H9 (cell line): ENCODE measurements at regions not wholly inside any gene's neighbourhood (a gene's known extent, or its start where the extent isn't known, plus 50 kb on each side); places are given as distances from the start of the nearest gene placed in this dataset.

ENCODE experiments used
- DNase-seq: peaks from one replicate; pipeline ENCODE4 v3.0.0-alpha.2; 2017
- H2AFZ ChIP-seq: one replicate; pipeline ENCODE4 v1.6.1; 2013; ENCODE audit warnings: mild to moderate bottlenecking, low read length, control low read depth, moderate library complexity
- H2AK5ac ChIP-seq: 2 replicates; pipeline ENCODE4 v1.6.1; 2013; ENCODE audit warnings: low read length, control low read depth, mixed read lengths; ENCODE audit not compliant: insufficient read length
- H2BK120ac ChIP-seq: one replicate; pipeline ENCODE4 v1.6.1; 2013; ENCODE audit warnings: low read depth, mild to moderate bottlenecking, low read length, control low read depth, inconsistent platforms; ENCODE audit not compliant: poor library complexity, severe bottlenecking
- H2BK12ac ChIP-seq: 2 replicates; pipeline ENCODE4 v1.6.1; 2013; ENCODE audit warnings: low read length, control low read depth, mixed read lengths, low read depth; ENCODE audit not compliant: insufficient read length
- H2BK15ac ChIP-seq: 2 replicates; pipeline ENCODE4 v1.6.1; 2013; ENCODE audit warnings: low read depth, low read length, control low read depth
- H2BK20ac ChIP-seq: one replicate; pipeline ENCODE4 v1.6.1; 2013; ENCODE audit warnings: low read depth, mild to moderate bottlenecking, low read length, control low read depth, inconsistent platforms; ENCODE audit not compliant: poor library complexity, severe bottlenecking
- H2BK5ac ChIP-seq: 2 replicates; pipeline ENCODE4 v1.6.1; 2013; ENCODE audit warnings: low read length, control low read depth, mixed read lengths; ENCODE audit not compliant: insufficient read length
- H3K14ac ChIP-seq: 2 replicates; pipeline ENCODE4 v1.6.1; 2013; ENCODE audit warnings: low read length, control low read depth; ENCODE audit not compliant: insufficient read depth
- H3K18ac ChIP-seq: 2 replicates; pipeline ENCODE4 v1.6.1; 2013; ENCODE audit warnings: low read depth, mild to moderate bottlenecking, mixed read lengths, low read length, control low read depth; ENCODE audit not compliant: insufficient read length
- H3K23ac ChIP-seq: 2 replicates; pipeline ENCODE4 v1.6.1; 2013; ENCODE audit warnings: low read length, control low read depth, mixed read lengths, low read depth; ENCODE audit not compliant: insufficient read length
- H3K23me2 ChIP-seq: 2 replicates; pipeline ENCODE4 v1.6.1; 2013; ENCODE audit warnings: low read depth, mild to moderate bottlenecking, mixed read lengths, low read length, control low read depth; ENCODE audit not compliant: insufficient read length, poor library complexity, severe bottlenecking
- H3K27ac ChIP-seq: 2 replicates; pipeline ENCODE4 v1.5.1; 2013; ENCODE audit warnings: low read length, control low read depth, mixed read lengths, low read depth; ENCODE audit not compliant: insufficient read length
- H3K27me3 ChIP-seq: 2 replicates; pipeline ENCODE4 v1.6.1; 2013; ENCODE audit warnings: low read length, control low read depth, inconsistent platforms; ENCODE audit not compliant: insufficient read depth
- H3K4ac ChIP-seq: 2 replicates; pipeline ENCODE4 v1.6.1; 2013; ENCODE audit warnings: low read depth, mild to moderate bottlenecking, control low read depth, inconsistent platforms, low read length, moderate library complexity
- H3K4me1 ChIP-seq: 2 replicates; pipeline ENCODE4 v1.6.1; 2013; ENCODE audit warnings: low read length, control low read depth, inconsistent platforms; ENCODE audit not compliant: insufficient read depth
- H3K4me2 ChIP-seq: 2 replicates; pipeline ENCODE4 v1.6.1; 2013; ENCODE audit warnings: low read length, control low read depth, mixed read lengths; ENCODE audit not compliant: insufficient read length, insufficient read depth
- H3K56ac ChIP-seq: 2 replicates; pipeline ENCODE4 v1.6.1; 2013; ENCODE audit warnings: low read depth, mild to moderate bottlenecking, mixed read lengths, low read length, control low read depth; ENCODE audit not compliant: insufficient read length
- H3K79me1 ChIP-seq: 2 replicates; pipeline ENCODE4 v1.6.1; 2013; ENCODE audit warnings: low read depth, mild to moderate bottlenecking, moderate library complexity, low read length, control low read depth, inconsistent platforms; ENCODE audit not compliant: insufficient read depth, poor library complexity, severe bottlenecking
- H3K79me2 ChIP-seq: 2 replicates; pipeline ENCODE4 v1.6.1; 2013; ENCODE audit warnings: low read length, control low read depth, inconsistent platforms; ENCODE audit not compliant: insufficient read depth
- H3K9ac ChIP-seq: 2 replicates; pipeline ENCODE4 v1.6.1; 2013; ENCODE audit warnings: low read length, control low read depth, mixed read lengths; ENCODE audit not compliant: insufficient read length; ENCODE audit errors: extremely low read depth
- H3K9me3 ChIP-seq: one replicate; pipeline ENCODE4 v1.6.1; 2013; ENCODE audit warnings: low read depth, low read length, inconsistent platforms; ENCODE audit not compliant: control insufficient read depth
- H3T11ph ChIP-seq: one replicate; pipeline ENCODE4 v1.6.1; 2013; ENCODE audit warnings: mild to moderate bottlenecking, low read length, control low read depth, inconsistent platforms
- H4K20me1 ChIP-seq: one replicate; pipeline ENCODE4 v1.6.1; 2013; ENCODE audit not compliant: control insufficient read depth, insufficient read length, insufficient read depth
- H4K5ac ChIP-seq: 2 replicates; pipeline ENCODE4 v1.6.1; 2013; ENCODE audit warnings: low read depth, mild to moderate bottlenecking, mixed read lengths, low read length, control low read depth; ENCODE audit not compliant: insufficient read length
- H4K8ac ChIP-seq: replicated peaks from 2 replicates; pipeline ENCODE4 v1.6.1; 2013; ENCODE audit warnings: low read length, control low read depth, mixed read lengths, low read depth; ENCODE audit not compliant: insufficient read length
- H4K91ac ChIP-seq: 2 replicates; pipeline ENCODE4 v1.6.1; 2013; ENCODE audit warnings: low read depth, mild to moderate bottlenecking, moderate library complexity, mixed read lengths, low read length, control low read depth; ENCODE audit not compliant: insufficient read length
- H3K27ac Mint-ChIP-seq, 3 experiments: 2 replicates in 2 of 3; 3 replicates in 1 of 3; pipeline ENCODE4 v1.8.0; 2020 to 2021; ENCODE audit warnings: mixed read lengths in 3 of 3, mild to moderate bottlenecking in 1 of 3, moderate library complexity in 1 of 3
- H3K27me3 Mint-ChIP-seq: 2 replicates; pipeline ENCODE4 v1.8.0; 2021; ENCODE audit warnings: low read depth, mild to moderate bottlenecking, moderate library complexity, mixed read lengths
- H3K36me3 Mint-ChIP-seq, 3 experiments: 2 replicates in 2 of 3; 3 replicates in 1 of 3; pipeline ENCODE4 v1.8.0; 2020 to 2021; ENCODE audit warnings: low read depth in 3 of 3, mixed read lengths in 3 of 3; ENCODE audit not compliant: insufficient read depth in 1 of 3
- H3K4me1 Mint-ChIP-seq, 2 experiments: 2 replicates each; pipeline ENCODE4 v1.8.0; 2020; ENCODE audit warnings: mixed read lengths in 2 of 2
- H3K4me3 Mint-ChIP-seq, 2 experiments: 2 replicates in 1 of 2; 3 replicates in 1 of 2; pipeline ENCODE4 v1.8.0; 2020 to 2021; ENCODE audit warnings: mild to moderate bottlenecking in 2 of 2, mixed read lengths in 2 of 2, moderate library complexity in 1 of 2
- H3K9me3 Mint-ChIP-seq, 2 experiments: 2 replicates in 1 of 2; 3 replicates in 1 of 2; pipeline ENCODE4 v1.8.0; 2020; ENCODE audit warnings: mild to moderate bottlenecking in 2 of 2, mixed read lengths in 2 of 2, moderate library complexity in 1 of 2
- CTCF ChIP-seq: fragments of 200-600 bp; sonication (generic); conservative IDR thresholded peaks from 3 replicates; pipeline ENCODE4 v1.8.0; 2021; ENCODE audit warnings: antibody characterized with exemption, mild to moderate bottlenecking
- WGBS: extraction: QIAGEN DNeasy Blood & Tissue Kit; methylation state at CpG from one replicate; pipeline ENCODE4 v1.1.7; 2013; ENCODE audit warnings: missing lambda C conversion rate, low lambda C conversion rate, mixed read lengths; ENCODE audit not compliant: insufficient read length; ENCODE audit errors: extremely low coverage; 5-methylcytosine and 5-hydroxymethylcytosine counted together

GRCh38 chrX:109862433-109862832 is 129.4 kb upstream of the ACSL4 start:
- no peak for TF ChIP-seq CTCF
- no peak overlapping the region for H3K27ac Mint-ChIP-seq
- no peak overlapping the region for H2AK5ac ChIP-seq
- H2BK5ac ChIP-seq = no peak overlapping the region
- no peak overlapping the region for H3K27ac ChIP-seq
- no peak overlapping the region for H4K91ac ChIP-seq
- H4K20me1 ChIP-seq = no peaks in the 10 kb centered on the region
- H2BK15ac ChIP-seq = no peak overlapping the region
- H3K9me3 ChIP-seq = no peaks in the 10 kb centered on the region
- no peaks in the 10 kb centered on the region for H3K27me3 ChIP-seq
- H3K23me2 ChIP-seq = no peaks in the 10 kb centered on the region
- H2AFZ ChIP-seq = no peak overlapping the region
- H3K4me1 ChIP-seq = peaks cover 5% of the 10 kb centered on the region
- no peak overlapping the region for H3K23ac ChIP-seq
- no peaks in the 10 kb centered on the region for H3K79me2 ChIP-seq
- H2BK12ac ChIP-seq = no peak overlapping the region
- no peak overlapping the region for H3K4me2 ChIP-seq
- H3K27me3 Mint-ChIP-seq = no peaks in the 10 kb centered on the region; the same call in 1 of the 2 replicates
- no peak overlapping the region for H4K8ac ChIP-seq
- WGBS = no CpG with 5 or more reads among the region's 2 CpGs
- H3K9me3 Mint-ChIP-seq = no peaks in the 10 kb centered on the region; a peak in 1 of 5 replicates
- no peaks in the 10 kb centered on the region for H3K36me3 Mint-ChIP-seq
- H2BK20ac ChIP-seq = no peak overlapping the region
- no peak overlapping the region for H3T11ph ChIP-seq
- no peak overlapping the region for H3K4ac ChIP-seq
- no peak overlapping the region for H3K4me3 Mint-ChIP-seq
- DNase-seq = no peak
- H3K14ac ChIP-seq = no peak overlapping the region
- H2BK120ac ChIP-seq = no peak overlapping the region
- H3K79me1 ChIP-seq = no peaks in the 10 kb centered on the region
- H3K4me1 Mint-ChIP-seq = peaks cover 6 to 13% of the 10 kb centered on the region in 2 experiments
- no peak overlapping the region for H4K5ac ChIP-seq
- H3K9ac ChIP-seq = no peak overlapping the region
- no peak overlapping the region for H3K56ac ChIP-seq
- H3K18ac ChIP-seq = no peak overlapping the region
